ENCODE measurements at regions not wholly inside any gene's neighbourhood (a gene's known extent, or its start where the extent isn't known, plus 50 kb on each side); places are given as distances from the start of the nearest gene placed in this dataset.

DNA sequence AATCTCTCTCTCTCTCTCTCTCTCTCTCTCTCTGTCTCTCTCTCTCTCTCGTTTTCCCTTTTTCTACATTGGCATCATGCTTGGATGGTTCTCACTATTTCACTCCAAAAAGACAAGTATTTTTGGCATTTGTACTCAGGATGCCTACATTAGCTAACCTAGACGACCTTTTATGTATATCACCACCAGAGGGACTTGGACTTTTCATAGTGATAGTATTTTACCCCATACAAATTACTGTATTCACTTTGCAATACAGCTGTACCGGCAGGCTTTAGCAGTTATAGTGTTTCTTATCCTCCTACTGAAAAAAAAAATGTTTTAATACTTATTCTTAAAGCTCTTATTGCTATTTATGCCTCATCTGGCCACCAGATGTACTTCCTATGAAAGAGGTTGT, 687.2 kb upstream of the KLHL1 start:
- Histone ChIP-seq H3K4me3 (ENCODE audit: severe bottlenecking) (no peak overlapping the region), H3K9me3 (ENCODE audit: severe bottlenecking) (no peaks in the 10 kb centered on the region), H3K27ac (ENCODE audit: poor library complexity, severe bottlenecking) (no peak overlapping the region), H3K36me3 (ENCODE audit: low read depth) (no peaks in the 10 kb centered on the region), H3K4me1 (ENCODE audit: insufficient read depth, poor library complexity, severe bottlenecking) (no peaks in the 10 kb centered on the region), H3K27me3 (ENCODE audit: insufficient read depth, poor library complexity, severe bottlenecking) (no peaks in the 10 kb centered on the region)
- TF ChIP-seq CTCF (IDR thresholded peaks at IDR 0.05; ENCODE audit: poor library complexity, severe bottlenecking) = no peak
- ATAC-seq (ENCODE audit: low read depth) (no peak), DNase-seq (ENCODE audit: low spot score) (no peak)

- Histone ChIP-seq H3K4me3 (ENCODE audit: severe bottlenecking) (no peak overlapping the region), H3K36me3 (ENCODE audit: low read depth) (no peaks in the 10 kb centered on the region), H3K27me3 (ENCODE audit: insufficient read depth, poor library complexity, severe bottlenecking) (no peaks in the 10 kb centered on the region), H3K4me1 (ENCODE audit: insufficient read depth, poor library complexity, severe bottlenecking) (no peaks in the 10 kb centered on the region), H3K27ac (ENCODE audit: poor library complexity, severe bottlenecking) (no peak overlapping the region), H3K9me3 (ENCODE audit: severe bottlenecking) (no peaks in the 10 kb centered on the region)
- ATAC-seq (ENCODE audit: low read depth) (no peak), DNase-seq (ENCODE audit: low spot score) (no peak)
- TF ChIP-seq CTCF (IDR thresholded peaks at IDR 0.05; ENCODE audit: poor library complexity, severe bottlenecking) = no peak
Observed at GRCh38 chr13:70792121-70792520, 683.9 kb upstream of the KLHL1 start.

GRCh38 chr13:70789751-70790150, 681.5 kb upstream of the KLHL1 start:
- H3K9me3 ChIP-seq (ENCODE audit: severe bottlenecking) = no peaks in the 10 kb centered on the region
- H3K4me3 ChIP-seq (ENCODE audit: severe bottlenecking) = no peak overlapping the region
- H3K27ac ChIP-seq (ENCODE audit: poor library complexity, severe bottlenecking) = no peak overlapping the region
- no peaks in the 10 kb centered on the region for H3K4me1 ChIP-seq (ENCODE audit: insufficient read depth, poor library complexity, severe bottlenecking)
- no peak for DNase-seq (ENCODE audit: low spot score)
- H3K27me3 ChIP-seq (ENCODE audit: insufficient read depth, poor library complexity, severe bottlenecking) = no peaks in the 10 kb centered on the region
- TF ChIP-seq CTCF (IDR thresholded peaks at IDR 0.05; ENCODE audit: poor library complexity, severe bottlenecking) = no peak
- no peak for ATAC-seq (ENCODE audit: low read depth)
- no peaks in the 10 kb centered on the region for H3K36me3 ChIP-seq (ENCODE audit: low read depth)

DNA sequence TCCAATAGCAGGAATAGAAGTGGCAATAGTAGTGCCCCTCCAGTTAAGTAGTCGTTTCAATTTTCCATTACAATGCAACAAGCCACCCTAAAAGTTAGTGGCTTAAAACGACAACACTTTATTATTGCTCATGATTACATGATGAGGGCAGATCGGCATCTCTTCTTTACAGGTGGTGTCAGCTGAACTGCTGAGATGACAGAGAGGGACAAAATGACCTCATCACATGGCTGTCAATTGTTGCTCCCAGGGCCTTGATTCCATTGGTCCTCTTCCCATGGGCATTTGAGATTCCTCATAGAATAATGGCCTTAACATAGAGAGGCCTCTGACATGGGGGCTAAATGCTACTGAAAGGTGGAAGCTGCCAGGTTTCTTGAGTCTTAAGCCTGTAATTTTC, 679.8 kb upstream of the KLHL1 start:
- no peaks in the 10 kb centered on the region for H3K36me3 ChIP-seq (ENCODE audit: low read depth)
- H3K9me3 ChIP-seq (ENCODE audit: severe bottlenecking) = no peaks in the 10 kb centered on the region
- H3K4me3 ChIP-seq (ENCODE audit: severe bottlenecking) = no peak overlapping the region
- no peaks in the 10 kb centered on the region for H3K27me3 ChIP-seq (ENCODE audit: insufficient read depth, poor library complexity, severe bottlenecking)
- ATAC-seq (ENCODE audit: low read depth) (no peak), DNase-seq (ENCODE audit: low spot score) (no peak)
- H3K27ac ChIP-seq (ENCODE audit: poor library complexity, severe bottlenecking) = no peak overlapping the region
- H3K4me1 ChIP-seq (ENCODE audit: insufficient read depth, poor library complexity, severe bottlenecking) = no peaks in the 10 kb centered on the region
- no peak for TF ChIP-seq CTCF (IDR thresholded peaks at IDR 0.05; ENCODE audit: poor library complexity, severe bottlenecking)

DNA sequence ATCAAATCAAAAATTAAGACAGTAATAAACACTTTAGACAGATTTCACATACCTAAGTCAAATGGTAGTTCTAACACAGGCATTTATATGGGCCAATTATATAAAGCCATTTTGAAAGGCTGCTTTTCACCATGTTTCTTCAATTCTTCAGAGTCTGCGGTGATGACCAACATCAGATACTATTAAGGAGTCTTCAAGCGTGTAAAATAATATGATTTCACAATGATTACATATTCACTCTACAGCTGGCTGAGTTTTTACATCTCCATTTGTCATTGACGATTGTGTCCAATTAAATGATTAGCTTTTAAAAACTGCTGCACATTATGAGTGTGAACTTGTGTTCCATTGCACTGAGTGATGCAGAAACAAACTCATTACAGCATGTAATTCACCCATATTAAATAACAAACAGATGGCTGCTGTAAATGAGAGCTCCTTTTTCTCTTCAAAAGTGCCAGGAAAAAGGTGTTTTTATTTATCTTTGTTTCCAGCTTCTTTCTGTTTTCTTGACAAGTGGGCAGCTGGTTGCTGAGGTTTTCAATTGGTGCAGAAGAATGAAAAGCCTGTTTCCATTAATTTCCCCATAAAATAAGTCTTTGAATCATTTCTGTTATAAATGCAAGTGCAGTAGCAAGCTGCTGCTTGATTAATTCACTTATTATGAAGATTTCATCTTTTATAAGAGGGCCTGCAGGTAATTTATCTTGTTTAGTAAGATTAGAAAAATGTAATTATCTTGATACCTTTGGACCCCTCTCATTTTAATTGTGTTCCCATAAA, 676.1 kb upstream of the KLHL1 start:
- Histone ChIP-seq H3K4me3 (ENCODE audit: severe bottlenecking) (no peak overlapping the region), H3K36me3 (ENCODE audit: low read depth) (no peaks in the 10 kb centered on the region), H3K27ac (ENCODE audit: poor library complexity, severe bottlenecking) (no peak overlapping the region), H3K27me3 (ENCODE audit: insufficient read depth, poor library complexity, severe bottlenecking) (no peaks in the 10 kb centered on the region), H3K4me1 (ENCODE audit: insufficient read depth, poor library complexity, severe bottlenecking) (no peaks in the 10 kb centered on the region), H3K9me3 (ENCODE audit: severe bottlenecking) (no peaks in the 10 kb centered on the region)
- no peak for TF ChIP-seq CTCF (IDR thresholded peaks at IDR 0.05; ENCODE audit: poor library complexity, severe bottlenecking)
- no peak for ATAC-seq (ENCODE audit: low read depth)
- no peak for DNase-seq (ENCODE audit: low spot score)
